Osteoblast (primary cell): ENCODE measurements at regions not wholly inside any gene's neighbourhood (a gene's known extent, or its start where the extent isn't known, plus 50 kb on each side); places are given as distances from the start of the nearest gene placed in this dataset.
"Not testable (repeated sequence)": the region's sequence is repeated elsewhere in the genome, so short reads cannot be mapped to it uniquely, and the experiment has no call there.

Source experiments
- DNase-seq: peaks from one replicate; pipeline ENCODE4 v3.0.0; 2011; ENCODE audit warnings: low spot score, mixed read lengths; ENCODE audit not compliant: insufficient read length; ENCODE audit errors: missing footprints
- H2AFZ ChIP-seq: 2 replicates; pipeline ENCODE4 v1.6.0; 2011; ENCODE audit warnings: mild to moderate bottlenecking, low read length
- H3K27ac ChIP-seq: 2 replicates; pipeline ENCODE4 v1.5.1; 2011; ENCODE audit warnings: mild to moderate bottlenecking, low read depth, low read length, moderate library complexity
- H3K27me3 ChIP-seq: 2 replicates; pipeline ENCODE4 v1.6.0; 2012; ENCODE audit warnings: mild to moderate bottlenecking, control low read depth, inconsistent platforms, low read length, moderate library complexity; ENCODE audit not compliant: insufficient read depth
- H3K36me3 ChIP-seq: 2 replicates; pipeline ENCODE4 v1.5.1; 2011; ENCODE audit warnings: mild to moderate bottlenecking, low read length, control low read depth, moderate library complexity; ENCODE audit not compliant: insufficient read depth
- H3K4me1 ChIP-seq: 2 replicates; pipeline ENCODE4 v1.5.1; 2011; ENCODE audit warnings: mild to moderate bottlenecking, low read length, control low read depth, moderate library complexity; ENCODE audit not compliant: insufficient read depth
- H3K4me2 ChIP-seq: 2 replicates; pipeline ENCODE4 v1.6.0; 2011; ENCODE audit warnings: mild to moderate bottlenecking, low read length; ENCODE audit not compliant: insufficient read depth
- H3K4me3 ChIP-seq: fragments of 200-600 bp; sonication (generic); 3 replicates; pipeline ENCODE4 v1.5.1; 2012; ENCODE audit warnings: mild to moderate bottlenecking, low read length, inconsistent platforms; ENCODE audit not compliant: insufficient read depth
- H3K79me2 ChIP-seq: 2 replicates; pipeline ENCODE4 v1.6.0; 2012; ENCODE audit warnings: mild to moderate bottlenecking, low read length, control low read depth, inconsistent platforms; ENCODE audit not compliant: insufficient read depth
- H3K9me3 ChIP-seq: 2 replicates; pipeline ENCODE4 v1.5.1; 2011; ENCODE audit warnings: low read depth, low read length, control low read depth
- H4K20me1 ChIP-seq: 2 replicates; pipeline ENCODE4 v1.6.0; 2012; ENCODE audit warnings: mild to moderate bottlenecking, low read length, control low read depth; ENCODE audit not compliant: insufficient read depth
- TF ChIP-seq, protein P1 (sequence below): IDR thresholded peaks from 2 replicates; pipeline ENCODE4 v1.5.1; 2011; ENCODE audit warnings: mild to moderate bottlenecking, low read depth, low read length, moderate library complexity; ENCODE audit errors: extremely low read depth

DNA sequence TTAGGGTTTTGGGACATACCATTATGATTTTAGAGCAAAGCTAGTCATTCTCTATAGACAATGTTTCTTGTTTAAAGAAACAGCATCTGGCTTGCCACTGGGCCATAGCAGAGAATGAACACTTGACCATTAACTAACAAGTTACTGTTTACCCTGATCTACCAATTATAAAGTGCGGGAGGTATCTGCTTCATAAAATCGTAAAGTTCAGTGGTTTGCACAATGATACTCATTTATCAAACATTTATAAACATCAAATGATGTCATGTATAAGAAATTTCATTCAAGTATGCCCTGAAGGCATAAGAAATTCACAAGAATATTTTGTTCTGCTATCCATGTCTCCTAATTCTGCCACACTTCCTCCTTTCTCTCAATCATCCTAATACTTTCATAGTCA lies 139.2 kb downstream of the PCDH20 start:
- H3K4me2 ChIP-seq: no peak overlapping the region
- H3K9me3 ChIP-seq: no peaks in the 10 kb centered on the region
- H3K4me3 ChIP-seq: no peak overlapping the region
- H3K79me2 ChIP-seq: no peaks in the 10 kb centered on the region
- H3K27ac ChIP-seq: no peak overlapping the region
- H3K4me1 ChIP-seq: no peaks in the 10 kb centered on the region
- no peaks in the 10 kb centered on the region for H3K36me3 ChIP-seq
- DNase-seq: no peak
- no peaks in the 10 kb centered on the region for H3K27me3 ChIP-seq
- no peak overlapping the region for H2AFZ ChIP-seq
- H4K20me1 ChIP-seq: no peaks in the 10 kb centered on the region
- TF ChIP-seq, protein P1, sequence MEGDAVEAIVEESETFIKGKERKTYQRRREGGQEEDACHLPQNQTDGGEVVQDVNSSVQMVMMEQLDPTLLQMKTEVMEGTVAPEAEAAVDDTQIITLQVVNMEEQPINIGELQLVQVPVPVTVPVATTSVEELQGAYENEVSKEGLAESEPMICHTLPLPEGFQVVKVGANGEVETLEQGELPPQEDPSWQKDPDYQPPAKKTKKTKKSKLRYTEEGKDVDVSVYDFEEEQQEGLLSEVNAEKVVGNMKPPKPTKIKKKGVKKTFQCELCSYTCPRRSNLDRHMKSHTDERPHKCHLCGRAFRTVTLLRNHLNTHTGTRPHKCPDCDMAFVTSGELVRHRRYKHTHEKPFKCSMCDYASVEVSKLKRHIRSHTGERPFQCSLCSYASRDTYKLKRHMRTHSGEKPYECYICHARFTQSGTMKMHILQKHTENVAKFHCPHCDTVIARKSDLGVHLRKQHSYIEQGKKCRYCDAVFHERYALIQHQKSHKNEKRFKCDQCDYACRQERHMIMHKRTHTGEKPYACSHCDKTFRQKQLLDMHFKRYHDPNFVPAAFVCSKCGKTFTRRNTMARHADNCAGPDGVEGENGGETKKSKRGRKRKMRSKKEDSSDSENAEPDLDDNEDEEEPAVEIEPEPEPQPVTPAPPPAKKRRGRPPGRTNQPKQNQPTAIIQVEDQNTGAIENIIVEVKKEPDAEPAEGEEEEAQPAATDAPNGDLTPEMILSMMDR: no peak

DNA sequence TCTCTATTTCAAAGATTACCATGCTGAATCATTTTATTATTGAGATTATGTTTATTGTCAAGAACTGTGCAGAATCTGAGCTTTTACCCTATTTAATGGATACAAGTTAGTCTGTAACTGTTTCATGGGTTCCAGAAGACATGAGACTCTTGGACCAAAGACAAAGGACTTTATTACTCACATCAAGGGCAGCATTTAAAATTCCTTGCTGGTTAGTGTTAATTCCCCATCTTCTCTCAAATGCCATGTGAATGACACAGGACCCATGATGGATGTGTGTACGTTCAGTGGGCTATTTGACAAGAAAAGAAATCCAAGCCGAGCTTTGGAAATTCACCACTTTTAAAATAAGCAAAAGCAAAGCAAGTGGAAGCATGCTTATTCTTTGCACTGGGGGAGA lies 139.9 kb downstream of the PCDH20 start:
- Histone ChIP-seq H3K4me2 (no peak overlapping the region), H3K9me3 (no peaks in the 10 kb centered on the region), H3K79me2 (no peaks in the 10 kb centered on the region), H2AFZ (no peak overlapping the region), H3K4me1 (no peaks in the 10 kb centered on the region), H3K4me3 (no peak overlapping the region), H3K27me3 (no peaks in the 10 kb centered on the region), H3K27ac (no peak overlapping the region), H3K36me3 (no peaks in the 10 kb centered on the region), H4K20me1 (no peaks in the 10 kb centered on the region)
- DNase-seq: no peak
- TF ChIP-seq, protein P1: no peak

DNA sequence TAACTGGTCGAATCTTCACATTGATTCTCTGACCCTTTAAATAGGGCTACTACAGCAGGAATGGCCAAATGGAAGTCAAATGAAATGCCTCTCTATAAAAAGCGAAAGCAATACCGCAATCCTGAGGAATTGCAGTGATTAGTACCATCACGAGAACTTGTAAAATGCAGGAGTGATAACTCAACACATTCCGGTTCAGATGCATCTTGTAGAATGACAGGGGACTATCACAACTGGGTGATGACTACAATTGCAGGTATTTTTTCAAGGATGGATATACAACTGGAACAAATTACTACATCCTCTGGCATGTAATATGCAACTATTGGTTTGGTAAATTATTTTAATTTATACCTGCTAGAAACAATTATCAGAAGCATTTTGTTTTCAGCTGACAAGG lies 140.4 kb downstream of the PCDH20 start:
- Histone ChIP-seq H3K79me2 (no peaks in the 10 kb centered on the region), H3K27me3 (no peaks in the 10 kb centered on the region), H4K20me1 (no peaks in the 10 kb centered on the region), H2AFZ (no peak overlapping the region), H3K4me1 (no peaks in the 10 kb centered on the region), H3K9me3 (no peaks in the 10 kb centered on the region), H3K27ac (no peak overlapping the region), H3K4me2 (no peak overlapping the region), H3K4me3 (no peak overlapping the region), H3K36me3 (no peaks in the 10 kb centered on the region)
- DNase-seq: no peak
- TF ChIP-seq, protein P1: no peak

DNA sequence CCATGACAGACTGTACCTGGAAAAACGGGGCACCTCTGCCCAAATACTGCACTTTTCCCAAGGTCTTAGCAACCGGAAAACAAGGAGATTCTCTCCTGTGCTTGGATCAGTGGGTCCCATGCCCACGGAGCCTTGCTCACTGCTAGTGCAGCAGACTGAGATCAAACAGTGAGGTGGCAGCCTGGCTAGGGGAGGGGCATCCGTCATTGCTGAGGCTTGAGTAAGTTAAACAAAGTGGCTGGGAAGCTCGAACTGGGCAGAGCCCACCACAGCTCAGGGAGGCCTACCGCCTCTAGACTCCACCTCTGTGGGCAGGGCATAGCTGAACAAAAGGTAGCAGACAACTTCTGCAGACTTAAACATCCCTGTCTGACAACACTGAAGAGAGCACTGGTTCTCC lies 148.8 kb downstream of the PCDH20 start:
- not testable (repeated sequence) for H2AFZ ChIP-seq, H4K20me1 ChIP-seq, DNase-seq, H3K36me3 ChIP-seq, H3K27ac ChIP-seq, H3K4me2 ChIP-seq, H3K27me3 ChIP-seq, H3K4me1 ChIP-seq, H3K4me3 ChIP-seq, H3K9me3 ChIP-seq, H3K79me2 ChIP-seq
